B cell (primary cell): ENCODE measurements at regions not wholly inside any gene's neighbourhood (a gene's known extent, or its start where the extent isn't known, plus 50 kb on each side); places are given as distances from the start of the nearest gene placed in this dataset.

Source experiments
- EZH2 ChIP-seq: IDR thresholded peaks from 2 replicates; pipeline ENCODE4 v1.6.1; 2012; ENCODE audit warnings: borderline replicate concordance, low read depth, mild to moderate bottlenecking, moderate library complexity, low read length; ENCODE audit not compliant: insufficient read depth, poor library complexity, severe bottlenecking
- TF ChIP-seq, protein P1 (sequence below): fragments of 200-600 bp; IDR thresholded peaks from one replicate; pipeline ENCODE4 v1.8.0; 2022; ENCODE audit warnings: antibody characterized with exemption, mild to moderate bottlenecking

DNA sequence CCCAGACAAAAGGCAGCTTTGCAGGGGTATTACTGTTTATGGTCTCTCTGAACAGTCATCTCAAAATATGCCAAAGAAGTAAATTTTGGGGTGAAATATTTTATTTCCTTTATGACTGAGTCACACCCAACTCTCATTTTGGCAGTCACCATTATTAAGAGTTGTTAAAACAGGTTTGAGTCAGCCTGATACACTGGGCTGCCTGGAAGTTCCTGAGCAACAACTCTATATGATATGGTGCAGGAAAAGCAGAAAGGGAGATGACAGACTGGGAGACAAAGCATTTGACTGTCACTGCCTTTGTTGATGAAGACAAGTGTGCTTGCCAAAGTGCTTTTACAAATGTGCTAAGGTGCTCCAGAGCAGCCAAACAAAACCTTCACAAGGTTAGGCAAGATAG lies 1263.5 kb downstream of the PCDH7 start:
- TF ChIP-seq, protein P1, sequence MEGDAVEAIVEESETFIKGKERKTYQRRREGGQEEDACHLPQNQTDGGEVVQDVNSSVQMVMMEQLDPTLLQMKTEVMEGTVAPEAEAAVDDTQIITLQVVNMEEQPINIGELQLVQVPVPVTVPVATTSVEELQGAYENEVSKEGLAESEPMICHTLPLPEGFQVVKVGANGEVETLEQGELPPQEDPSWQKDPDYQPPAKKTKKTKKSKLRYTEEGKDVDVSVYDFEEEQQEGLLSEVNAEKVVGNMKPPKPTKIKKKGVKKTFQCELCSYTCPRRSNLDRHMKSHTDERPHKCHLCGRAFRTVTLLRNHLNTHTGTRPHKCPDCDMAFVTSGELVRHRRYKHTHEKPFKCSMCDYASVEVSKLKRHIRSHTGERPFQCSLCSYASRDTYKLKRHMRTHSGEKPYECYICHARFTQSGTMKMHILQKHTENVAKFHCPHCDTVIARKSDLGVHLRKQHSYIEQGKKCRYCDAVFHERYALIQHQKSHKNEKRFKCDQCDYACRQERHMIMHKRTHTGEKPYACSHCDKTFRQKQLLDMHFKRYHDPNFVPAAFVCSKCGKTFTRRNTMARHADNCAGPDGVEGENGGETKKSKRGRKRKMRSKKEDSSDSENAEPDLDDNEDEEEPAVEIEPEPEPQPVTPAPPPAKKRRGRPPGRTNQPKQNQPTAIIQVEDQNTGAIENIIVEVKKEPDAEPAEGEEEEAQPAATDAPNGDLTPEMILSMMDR, result no peak
- TF ChIP-seq EZH2, result no peak
